MCF 10A (cell line): ENCODE measurements at regions not wholly inside any gene's neighbourhood (a gene's known extent, or its start where the extent isn't known, plus 50 kb on each side); places are given as distances from the start of the nearest gene placed in this dataset.

Experiments
- BruUV-seq: library from RNA; stranded (reverse); fragments of 400-500 nt; replicated peaks from 2 replicates; lab custom pipeline; 2021; lab: Mats Ljungman, UMichigan
- CTCF ChIA-PET: fragments of 300-600 bp; sonication (Branson Sonifier 250); formaldehyde crosslinking; extraction: SDS; loops from one replicate; lab custom pipeline; 2021; ENCODE audit warnings: antibody characterized with exemption, inconsistent platforms; lab: Yijun Ruan, JAX
- POLR2A ChIA-PET: fragments of 300-600, 350-650 bp; sonication (Branson Sonifier 250); formaldehyde crosslinking; extraction: SDS; loops from one replicate; lab custom pipeline; 2020; ENCODE audit warnings: antibody characterized with exemption, inconsistent platforms; lab: Yijun Ruan, JAX
- DNase-seq: peaks from one replicate; pipeline ENCODE4 v3.0.0-alpha.2; 2018; ENCODE audit not compliant: unreplicated experiment
- H3K27ac Mint-ChIP-seq: one replicate; pipeline ENCODE4 v1.8.0; 2022; ENCODE audit warnings: mild to moderate bottlenecking, low read depth, mixed read lengths; ENCODE audit not compliant: unreplicated experiment
- H3K27me3 Mint-ChIP-seq: one replicate; pipeline ENCODE4 v1.8.0; 2022; ENCODE audit warnings: mixed read lengths; ENCODE audit not compliant: insufficient read depth, unreplicated experiment
- H3K36me3 Mint-ChIP-seq: one replicate; pipeline ENCODE4 v1.8.0; 2022; ENCODE audit warnings: mild to moderate bottlenecking, moderate library complexity, mixed read lengths; ENCODE audit not compliant: insufficient read depth, unreplicated experiment
- H3K4me1 Mint-ChIP-seq: one replicate; pipeline ENCODE4 v1.8.0; 2022; ENCODE audit warnings: mixed read lengths; ENCODE audit not compliant: insufficient read depth, unreplicated experiment
- H3K4me3 Mint-ChIP-seq: one replicate; pipeline ENCODE4 v1.8.0; 2022; ENCODE audit warnings: mild to moderate bottlenecking, moderate library complexity, mixed read lengths; ENCODE audit not compliant: unreplicated experiment
- H3K9me3 Mint-ChIP-seq: one replicate; pipeline ENCODE4 v1.8.0; 2022; ENCODE audit warnings: mixed read lengths; ENCODE audit not compliant: unreplicated experiment
- intact Hi-C: fragments of 100-400 bp; cut with micrococcal nuclease; formaldehyde crosslinking; loops from 2 replicates; pipeline ENCODE4 v1.14.1; 2022
- TF ChIP-seq, protein P1 (sequence below): fragments of 200-600 bp; IDR thresholded peaks from one replicate; pipeline ENCODE4 v1.8.0; 2022; ENCODE audit warnings: antibody characterized with exemption, mild to moderate bottlenecking; ENCODE audit not compliant: unreplicated experiment

DNA sequence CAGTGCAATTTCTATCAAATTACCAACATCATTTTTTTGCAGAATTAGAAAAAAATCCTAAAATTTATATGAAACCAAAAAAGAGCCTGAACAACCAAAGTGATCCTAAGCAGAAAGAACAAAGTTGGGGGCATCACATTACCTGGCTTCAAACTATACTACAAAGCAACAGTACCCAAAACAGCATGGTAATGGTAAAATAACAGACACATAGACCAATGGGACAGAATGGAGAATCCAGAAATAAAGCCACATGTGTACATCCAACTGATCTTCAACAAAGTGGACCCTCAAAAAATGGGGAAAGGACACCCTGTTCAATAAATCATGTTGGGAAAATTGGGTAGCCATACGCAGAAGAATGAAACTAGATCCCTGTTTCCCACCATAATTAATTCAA, 245.7 kb upstream of the CTAGE1 start:
- no peaks in the 10 kb centered on the region for H3K27me3 Mint-ChIP-seq
- peaks cover 12% of the 10 kb centered on the region for H3K4me1 Mint-ChIP-seq
- no peak overlapping the region for H3K4me3 Mint-ChIP-seq
- no peaks in the 10 kb centered on the region for H3K36me3 Mint-ChIP-seq
- peaks cover 19% of the 10 kb centered on the region for H3K9me3 Mint-ChIP-seq
- no peak for DNase-seq
- ChIA-PET POLR2A (no interaction called here), CTCF (no interaction called here)
- no TSS peak for BruUV-seq
- TF ChIP-seq, protein P1, sequence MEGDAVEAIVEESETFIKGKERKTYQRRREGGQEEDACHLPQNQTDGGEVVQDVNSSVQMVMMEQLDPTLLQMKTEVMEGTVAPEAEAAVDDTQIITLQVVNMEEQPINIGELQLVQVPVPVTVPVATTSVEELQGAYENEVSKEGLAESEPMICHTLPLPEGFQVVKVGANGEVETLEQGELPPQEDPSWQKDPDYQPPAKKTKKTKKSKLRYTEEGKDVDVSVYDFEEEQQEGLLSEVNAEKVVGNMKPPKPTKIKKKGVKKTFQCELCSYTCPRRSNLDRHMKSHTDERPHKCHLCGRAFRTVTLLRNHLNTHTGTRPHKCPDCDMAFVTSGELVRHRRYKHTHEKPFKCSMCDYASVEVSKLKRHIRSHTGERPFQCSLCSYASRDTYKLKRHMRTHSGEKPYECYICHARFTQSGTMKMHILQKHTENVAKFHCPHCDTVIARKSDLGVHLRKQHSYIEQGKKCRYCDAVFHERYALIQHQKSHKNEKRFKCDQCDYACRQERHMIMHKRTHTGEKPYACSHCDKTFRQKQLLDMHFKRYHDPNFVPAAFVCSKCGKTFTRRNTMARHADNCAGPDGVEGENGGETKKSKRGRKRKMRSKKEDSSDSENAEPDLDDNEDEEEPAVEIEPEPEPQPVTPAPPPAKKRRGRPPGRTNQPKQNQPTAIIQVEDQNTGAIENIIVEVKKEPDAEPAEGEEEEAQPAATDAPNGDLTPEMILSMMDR, result no peak
- intact Hi-C loops, result no loop called here
- no peak overlapping the region for H3K27ac Mint-ChIP-seq

DNA sequence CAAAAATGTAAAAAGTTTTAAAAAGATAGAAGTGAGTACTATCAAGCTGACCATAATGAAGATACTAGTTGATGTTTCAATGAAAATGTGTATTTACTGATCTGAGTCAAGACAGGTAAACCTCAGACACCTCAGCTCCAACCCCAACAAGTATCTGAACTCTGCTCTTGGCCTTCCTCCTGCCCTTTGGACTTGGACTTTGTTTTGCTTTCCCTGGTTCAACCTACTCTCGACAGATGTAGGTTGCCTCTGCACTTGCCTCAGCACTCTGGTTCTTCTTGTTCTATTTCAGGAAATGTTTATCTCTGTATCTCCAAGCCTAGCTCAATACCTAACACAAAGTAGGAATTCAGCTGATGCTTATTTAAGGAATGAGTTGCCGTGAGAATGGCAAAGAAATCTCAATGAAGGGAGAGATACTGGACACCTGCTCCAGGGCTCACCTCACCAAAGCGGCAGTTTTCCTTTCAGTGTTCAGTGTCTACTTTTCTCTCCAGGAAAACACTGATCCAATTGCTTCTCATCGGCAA, 248.8 kb upstream of the CTAGE1 start:
- Mint-ChIP-seq H3K4me1 (peaks cover 19% of the 10 kb centered on the region), H3K9me3 (peaks cover 8% of the 10 kb centered on the region), H3K4me3 (no peak overlapping the region), H3K27ac (no peak overlapping the region), H3K36me3 (no peaks in the 10 kb centered on the region), H3K27me3 (no peaks in the 10 kb centered on the region)
- ChIA-PET POLR2A (interaction anchor here (0.6 kb wide), 1 partner anchor 552 kb away, joined by 3 read pairs; no protein-coding TSS in a partner anchor), CTCF (interaction anchor here (0.6 kb wide), 2 partner anchors 37 to 183 kb away, joined by 3 read pairs; no protein-coding TSS in a partner anchor)
- intact Hi-C loops, result no loop called here
- no TSS peak for BruUV-seq
- no peak for DNase-seq
- TF ChIP-seq, protein P1, result no peak

DNA sequence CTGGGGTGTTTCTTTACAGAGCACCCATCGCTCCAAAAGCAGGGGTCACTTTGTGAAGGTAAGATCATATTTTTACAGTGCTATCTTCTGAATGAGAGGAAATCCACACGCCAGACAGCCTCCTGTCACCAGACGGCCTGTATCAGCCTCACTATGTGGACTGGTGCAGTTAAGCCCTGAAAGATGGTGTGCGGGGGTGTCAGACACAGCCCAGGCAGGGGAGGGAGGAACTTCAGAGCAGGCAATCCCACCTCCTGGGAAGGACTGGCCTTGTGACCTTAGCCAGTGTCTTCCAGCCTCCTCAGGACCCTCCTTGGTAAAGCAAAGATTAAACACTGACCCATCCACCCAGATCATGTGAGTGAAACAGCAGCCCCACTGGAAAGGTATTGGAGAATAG, 249.4 kb upstream of the CTAGE1 start:
- no TSS peak for BruUV-seq
- Mint-ChIP-seq H3K27me3 (no peaks in the 10 kb centered on the region), H3K27ac (no peak overlapping the region), H3K4me1 (peaks cover 19% of the 10 kb centered on the region), H3K9me3 (peaks cover 8% of the 10 kb centered on the region), H3K4me3 (no peak overlapping the region), H3K36me3 (no peaks in the 10 kb centered on the region)
- POLR2A ChIA-PET, result no interaction called here
- intact Hi-C loops, result no loop called here
- TF ChIP-seq, protein P1, result no peak
- CTCF ChIA-PET, result interaction anchor here (0.6 kb wide), 1 partner anchor 37 kb away, joined by 3 read pairs; no protein-coding TSS in a partner anchor
- DNase-seq, result no peak

DNA sequence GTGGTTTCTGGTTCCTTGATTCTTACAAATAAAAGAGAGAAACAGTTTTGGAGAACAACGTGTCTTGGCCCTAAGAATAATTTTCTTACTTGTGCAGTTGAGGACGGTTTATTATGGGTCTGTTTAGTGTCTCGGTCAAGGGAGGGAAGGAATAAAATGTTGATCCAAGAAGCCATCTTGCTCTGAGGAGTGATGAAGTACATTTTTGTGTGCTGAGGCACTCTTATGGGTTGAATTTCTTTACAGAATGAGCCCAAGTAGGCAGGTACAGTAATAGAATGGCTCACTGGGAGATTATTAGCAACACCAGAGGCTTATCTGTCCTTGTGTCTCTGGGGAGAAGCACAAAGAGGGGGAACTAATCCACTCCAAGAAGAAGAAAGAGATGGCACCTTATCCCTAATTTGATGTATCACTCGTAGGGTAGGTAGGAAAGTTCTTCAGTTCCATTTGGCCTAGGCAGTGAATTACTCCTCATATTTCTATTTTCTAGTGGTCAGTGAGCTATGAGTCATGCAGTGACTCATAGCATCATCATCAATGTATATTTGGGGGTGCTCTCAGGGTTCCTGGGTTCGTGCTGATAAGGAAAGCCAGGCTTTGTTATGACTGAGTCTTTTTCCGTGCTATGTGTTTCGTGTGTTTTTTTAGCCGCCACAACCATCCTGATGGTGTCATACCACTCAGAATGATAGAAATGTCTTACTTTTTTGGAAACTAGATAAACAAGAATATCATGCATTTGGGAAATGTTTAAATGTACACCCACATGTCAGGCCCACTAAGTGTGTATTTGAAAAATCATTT, 250.1 kb upstream of the CTAGE1 start:
- H3K9me3 Mint-ChIP-seq, result peaks cover 6% of the 10 kb centered on the region
- H3K4me1 Mint-ChIP-seq, result peaks cover 19% of the 10 kb centered on the region
- intact Hi-C loops, result no loop called here
- H3K36me3 Mint-ChIP-seq, result no peaks in the 10 kb centered on the region
- DNase-seq, result peak; percentile 85
- BruUV-seq, result no TSS peak
- ChIA-PET CTCF (interaction anchor here (0.6 kb wide), 1 partner anchor 53 kb away, joined by 3 read pairs; no protein-coding TSS in a partner anchor), POLR2A (no interaction called here)
- H3K27ac Mint-ChIP-seq, result peak overlapping the region; percentile 49
- no peaks in the 10 kb centered on the region for H3K27me3 Mint-ChIP-seq
- TF ChIP-seq, protein P1, result no peak
- H3K4me3 Mint-ChIP-seq, result no peak overlapping the region
